Calu3 (cell line): ENCODE measurements at regions not wholly inside any gene's neighbourhood (a gene's known extent, or its start where the extent isn't known, plus 50 kb on each side); places are given as distances from the start of the nearest gene placed in this dataset.

Source experiments
- BruUV-seq: library from RNA; stranded (reverse); fragments of 400-500 nt; replicated peaks from 2 replicates; lab custom pipeline; 2021; lab: Mats Ljungman, UMichigan
- CTCF ChIA-PET: fragments of 300-600 bp; sonication (Branson Sonifier 250); formaldehyde crosslinking; loops from one replicate; lab custom pipeline; 2022; ENCODE audit warnings: antibody characterized with exemption; lab: Charles Lee
- DNase-seq: peaks from one replicate; pipeline ENCODE4 v3.0.0; 2022
- H3K27ac Mint-ChIP-seq: one replicate; pipeline ENCODE4 v1.8.0; 2022; ENCODE audit warnings: mixed read lengths; ENCODE audit not compliant: unreplicated experiment
- H3K27me3 Mint-ChIP-seq: one replicate; pipeline ENCODE4 v1.8.0; 2022; ENCODE audit warnings: mixed read lengths; ENCODE audit not compliant: unreplicated experiment
- H3K36me3 Mint-ChIP-seq: one replicate; pipeline ENCODE4 v1.8.0; 2022; ENCODE audit warnings: mild to moderate bottlenecking, moderate library complexity, mixed read lengths; ENCODE audit not compliant: insufficient read depth, unreplicated experiment
- H3K4me1 Mint-ChIP-seq: one replicate; pipeline ENCODE4 v1.8.0; 2022; ENCODE audit warnings: mild to moderate bottlenecking, low read depth, mixed read lengths; ENCODE audit not compliant: unreplicated experiment
- H3K4me3 Mint-ChIP-seq: one replicate; pipeline ENCODE4 v1.8.0; 2022; ENCODE audit warnings: mild to moderate bottlenecking, low read depth, moderate library complexity, mixed read lengths; ENCODE audit not compliant: unreplicated experiment
- H3K9me3 Mint-ChIP-seq: one replicate; pipeline ENCODE4 v1.8.0; 2022; ENCODE audit warnings: low read depth, mixed read lengths; ENCODE audit not compliant: unreplicated experiment
- CTCF ChIP-seq: fragments of 200-600 bp; IDR thresholded peaks from one replicate; pipeline ENCODE4 v1.8.0; 2022; ENCODE audit warnings: antibody characterized with exemption; ENCODE audit not compliant: unreplicated experiment
- intact Hi-C: fragments of 100-400 bp; cut with micrococcal nuclease; formaldehyde crosslinking; loops from one replicate; pipeline ENCODE4 v1.10.0; 2022; ENCODE audit not compliant: unreplicated experiment

- CTCF ChIA-PET: no interaction called here
- H3K27ac Mint-ChIP-seq: no peak overlapping the region
- no TSS peak for BruUV-seq
- intact Hi-C loops: no loop called here
- H3K9me3 Mint-ChIP-seq: no peaks in the 10 kb centered on the region
- H3K4me1 Mint-ChIP-seq: no peaks in the 10 kb centered on the region
- TF ChIP-seq CTCF: no peak
- no peaks in the 10 kb centered on the region for H3K36me3 Mint-ChIP-seq
- no peak for DNase-seq
- no peak overlapping the region for H3K4me3 Mint-ChIP-seq
- H3K27me3 Mint-ChIP-seq: peaks cover 12% of the 10 kb centered on the region
Measured at GRCh38 chr13:22120646-22121045, 449.8 kb downstream of the FGF9 start.

GRCh38 chr13:22121146-22121739, 450.4 kb downstream of the FGF9 start:
- no peak for TF ChIP-seq CTCF
- no peak overlapping the region for H3K4me3 Mint-ChIP-seq
- CTCF ChIA-PET: interaction anchor here (0.7 kb wide), 1 partner anchor 309 kb away, joined by 3 read pairs; no protein-coding TSS in a partner anchor
- BruUV-seq: no TSS peak
- intact Hi-C loops: no loop called here
- DNase-seq: no peak
- no peaks in the 10 kb centered on the region for H3K36me3 Mint-ChIP-seq
- no peaks in the 10 kb centered on the region for H3K9me3 Mint-ChIP-seq
- no peaks in the 10 kb centered on the region for H3K4me1 Mint-ChIP-seq
- peaks cover 12% of the 10 kb centered on the region for H3K27me3 Mint-ChIP-seq
- no peak overlapping the region for H3K27ac Mint-ChIP-seq

GRCh38 chr13:22126433-22127021, 455.7 kb downstream of the FGF9 start:
- H3K27ac Mint-ChIP-seq: no peak overlapping the region

More at GRCh38 chr13:22126433-22127021, 455.7 kb downstream of the FGF9 start:
- no TSS peak for BruUV-seq
- intact Hi-C loops: no loop called here
- TF ChIP-seq CTCF: no peak
- no peak for DNase-seq
- H3K9me3 Mint-ChIP-seq: peaks cover 3% of the 10 kb centered on the region
- H3K36me3 Mint-ChIP-seq: no peaks in the 10 kb centered on the region
- peaks cover 7% of the 10 kb centered on the region for H3K4me1 Mint-ChIP-seq
- H3K27me3 Mint-ChIP-seq: peaks cover 15% of the 10 kb centered on the region
- CTCF ChIA-PET: no interaction called here
- no peak overlapping the region for H3K4me3 Mint-ChIP-seq
